Mesendoderm (in vitro differentiated cells): ENCODE measurements at regions not wholly inside any gene's neighbourhood (a gene's known extent, or its start where the extent isn't known, plus 50 kb on each side); places are given as distances from the start of the nearest gene placed in this dataset.
"Not testable (repeated sequence)": the region's sequence is repeated elsewhere in the genome, so short reads cannot be mapped to it uniquely, and the experiment has no call there.

ENCODE experiments used
- DNase-seq: peaks from one replicate; pipeline ENCODE4 v3.0.0; 2013
- H2AK5ac ChIP-seq: 2 replicates; pipeline ENCODE4 v1.6.1; 2013; ENCODE audit warnings: low read length, inconsistent platforms
- H2BK120ac ChIP-seq: 2 replicates; pipeline ENCODE4 v1.6.1; 2013; ENCODE audit warnings: low read depth, mild to moderate bottlenecking, low read length, moderate library complexity, mixed read lengths
- H2BK15ac ChIP-seq: replicated peaks from 2 replicates; pipeline ENCODE4 v1.6.1; 2013; ENCODE audit warnings: low read depth, mild to moderate bottlenecking, moderate library complexity
- H2BK5ac ChIP-seq: 2 replicates; pipeline ENCODE4 v1.6.1; 2013; ENCODE audit warnings: low read length, inconsistent platforms
- H3K18ac ChIP-seq: 2 replicates; pipeline ENCODE4 v1.6.1; 2013; ENCODE audit warnings: mild to moderate bottlenecking, low read length, mixed read lengths
- H3K23ac ChIP-seq: one replicate; pipeline ENCODE4 v1.6.1; 2013; ENCODE audit warnings: low read length
- H3K27ac ChIP-seq: 2 replicates; pipeline ENCODE4 v1.5.1; 2013; ENCODE audit warnings: low read depth, mild to moderate bottlenecking, inconsistent platforms, low read length, moderate library complexity
- H3K27me3 ChIP-seq: 2 replicates; pipeline ENCODE4 v1.6.1; 2013; ENCODE audit warnings: low read length, control low read depth, mild to moderate bottlenecking, inconsistent platforms; ENCODE audit not compliant: insufficient read depth, poor library complexity
- H3K36me3 ChIP-seq: 2 replicates; pipeline ENCODE4 v1.6.1; 2013; ENCODE audit warnings: low read length, inconsistent platforms; ENCODE audit not compliant: control insufficient read depth, insufficient read depth
- H3K4ac ChIP-seq: one replicate; pipeline ENCODE4 v1.6.1; 2013; ENCODE audit warnings: low read depth, mild to moderate bottlenecking, low read length, moderate library complexity
- H3K4me1 ChIP-seq: 2 replicates; pipeline ENCODE4 v1.6.1; 2013; ENCODE audit warnings: low read depth, low read length, inconsistent platforms; ENCODE audit not compliant: control insufficient read depth
- H3K4me2 ChIP-seq: 2 replicates; pipeline ENCODE4 v1.6.1; 2013; ENCODE audit warnings: low read length
- H3K4me3 ChIP-seq: 2 replicates; pipeline ENCODE4 v1.5.1; 2013; ENCODE audit warnings: mild to moderate bottlenecking, low read length
- H3K56ac ChIP-seq: one replicate; pipeline ENCODE4 v1.6.1; 2013; ENCODE audit warnings: low read length
- H3K79me1 ChIP-seq: 2 replicates; pipeline ENCODE4 v1.6.1; 2013; ENCODE audit warnings: low read length, inconsistent platforms
- H3K79me2 ChIP-seq: 2 replicates; pipeline ENCODE4 v1.6.1; 2013; ENCODE audit warnings: mild to moderate bottlenecking, low read length; ENCODE audit not compliant: control insufficient read depth, insufficient read depth
- H3K9ac ChIP-seq: 2 replicates; pipeline ENCODE4 v1.6.1; 2013; ENCODE audit warnings: low read length, inconsistent platforms
- H4K5ac ChIP-seq: one replicate; pipeline ENCODE4 v1.6.1; 2013; ENCODE audit warnings: low read length
- H4K8ac ChIP-seq: one replicate; pipeline ENCODE4 v1.6.1; 2013; ENCODE audit warnings: low read depth, mild to moderate bottlenecking, control low read depth, low read length, moderate library complexity
- WGBS: extraction: QIAGEN DNeasy Blood & Tissue Kit; methylation state at CpG from one replicate; pipeline ENCODE4 v1.1.7; 2013; ENCODE audit warnings: low lambda C conversion rate, missing lambda C conversion rate; ENCODE audit not compliant: insufficient coverage; ENCODE audit errors: extremely low coverage; 5-methylcytosine and 5-hydroxymethylcytosine counted together

GRCh38 chr10:33859319-33860022, 525.0 kb upstream of the NRP1 start:
- H3K27me3 ChIP-seq, result no peaks in the 10 kb centered on the region
- H2BK5ac ChIP-seq, result no peak overlapping the region
- H3K9ac ChIP-seq, result no peak overlapping the region
- no peak overlapping the region for H3K4ac ChIP-seq
- no peak overlapping the region for H3K4me2 ChIP-seq
- H3K79me2 ChIP-seq, result no peaks in the 10 kb centered on the region
- peaks cover 2% of the 10 kb centered on the region for H3K4me1 ChIP-seq
- no peak overlapping the region for H3K23ac ChIP-seq
- H4K8ac ChIP-seq, result no peak overlapping the region
- H3K4me3 ChIP-seq, result no peak overlapping the region
- H2BK120ac ChIP-seq, result no peak overlapping the region
- no peak overlapping the region for H2AK5ac ChIP-seq
- H3K36me3 ChIP-seq, result no peaks in the 10 kb centered on the region
- H4K5ac ChIP-seq, result no peak overlapping the region
- no CpG with 5 or more reads among the region's 6 CpGs for WGBS
- no peak overlapping the region for H2BK15ac ChIP-seq
- H3K18ac ChIP-seq, result no peak overlapping the region
- H3K79me1 ChIP-seq, result no peaks in the 10 kb centered on the region
- H3K27ac ChIP-seq, result no peak overlapping the region
- no peak for DNase-seq
- H3K56ac ChIP-seq, result no peak overlapping the region

DNA sequence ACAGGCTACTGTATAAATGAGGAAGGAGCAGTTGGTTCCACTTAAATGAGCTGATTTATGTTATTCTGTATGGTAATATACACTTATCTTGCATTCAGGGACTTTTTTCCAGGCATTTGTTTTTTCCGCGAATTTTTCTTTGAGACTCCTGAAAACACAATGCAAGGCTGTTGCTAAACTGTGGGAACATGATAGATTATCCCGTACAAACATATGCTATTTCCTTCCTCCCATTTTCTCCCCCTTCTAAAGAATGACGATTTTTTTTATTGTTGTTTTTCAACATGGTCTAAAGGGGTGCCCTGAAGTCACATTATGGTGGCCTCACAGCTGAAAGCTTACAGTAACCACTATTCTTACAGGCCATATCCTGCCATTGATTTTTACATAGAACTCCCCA, 523.9 kb upstream of the NRP1 start:
- no peak overlapping the region for H4K5ac ChIP-seq
- H4K8ac ChIP-seq, result peak overlapping the region; percentile 65
- no peak overlapping the region for H3K4me3 ChIP-seq
- H2BK15ac ChIP-seq, result no peak overlapping the region
- no peaks in the 10 kb centered on the region for H3K36me3 ChIP-seq
- H3K23ac ChIP-seq, result no peak overlapping the region
- H2BK120ac ChIP-seq, result no peak overlapping the region
- no peak overlapping the region for H3K18ac ChIP-seq
- H3K79me2 ChIP-seq, result no peaks in the 10 kb centered on the region
- no peak overlapping the region for H3K4ac ChIP-seq
- no peak overlapping the region for H2AK5ac ChIP-seq
- H3K9ac ChIP-seq, result no peak overlapping the region
- no peak overlapping the region for H2BK5ac ChIP-seq
- no peak overlapping the region for H3K56ac ChIP-seq
- no CpG with 5 or more reads among the region's 4 CpGs for WGBS
- no peaks in the 10 kb centered on the region for H3K79me1 ChIP-seq
- H3K27ac ChIP-seq, result no peak overlapping the region
- H3K27me3 ChIP-seq, result no peaks in the 10 kb centered on the region
- peaks cover under 1% of the 10 kb centered on the region for H3K4me1 ChIP-seq
- DNase-seq, result no peak
- H3K4me2 ChIP-seq, result no peak overlapping the region

DNA sequence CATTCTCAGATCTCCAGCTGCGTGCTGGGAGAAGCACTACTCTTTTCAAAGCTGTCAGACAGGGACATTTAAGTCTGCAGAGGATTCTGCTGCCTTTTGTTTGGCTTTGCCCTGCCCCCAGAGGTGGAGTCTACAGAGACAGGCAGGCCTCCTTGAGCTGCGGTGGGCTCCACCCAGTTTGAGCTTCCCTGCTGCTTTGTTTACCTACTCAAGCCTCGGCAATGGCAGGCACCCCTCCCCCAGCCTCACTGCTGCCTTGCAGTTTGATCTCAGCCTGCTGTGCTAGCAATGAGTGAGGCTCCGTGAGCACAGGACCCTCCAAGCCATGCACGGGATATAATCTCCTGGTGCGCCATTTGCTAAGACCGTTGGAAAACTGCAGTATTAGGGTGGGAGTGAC, 518.8 kb upstream of the NRP1 start:
- H3K4me1 ChIP-seq, H3K27me3 ChIP-seq, H3K23ac ChIP-seq, H3K9ac ChIP-seq, H2BK5ac ChIP-seq, H3K56ac ChIP-seq, H3K4me2 ChIP-seq, DNase-seq, H3K18ac ChIP-seq, H3K36me3 ChIP-seq, H3K4me3 ChIP-seq, H2BK120ac ChIP-seq, H3K79me1 ChIP-seq, H4K5ac ChIP-seq, H3K79me2 ChIP-seq, H2AK5ac ChIP-seq, H4K8ac ChIP-seq, H3K27ac ChIP-seq, H3K4ac ChIP-seq, H2BK15ac ChIP-seq: not testable (repeated sequence)
- WGBS, result no CpG with 5 or more reads among the region's 7 CpGs

DNA sequence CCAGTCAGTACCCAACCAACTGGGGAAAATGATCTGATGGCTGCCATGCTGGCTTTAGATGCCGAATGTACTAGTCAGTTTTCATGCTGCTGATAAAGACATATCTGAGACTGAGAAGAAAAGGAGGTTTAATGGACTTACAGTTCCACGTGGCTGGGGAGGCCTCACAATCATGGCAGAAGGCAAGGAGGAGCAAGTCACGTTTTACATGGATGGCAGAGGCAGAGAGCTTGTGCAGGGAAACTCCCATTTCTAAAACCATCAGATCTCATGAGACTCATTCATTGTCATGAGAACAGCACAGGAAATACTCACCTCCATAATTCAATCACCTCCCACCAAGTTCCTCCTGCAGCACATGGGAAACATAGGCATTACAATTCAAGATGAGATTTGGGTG, 508.9 kb upstream of the NRP1 start:
- H3K27ac ChIP-seq, result no peak overlapping the region
- H3K79me2 ChIP-seq, result no peaks in the 10 kb centered on the region
- no peak overlapping the region for H3K18ac ChIP-seq
- no peaks in the 10 kb centered on the region for H3K36me3 ChIP-seq
- no peaks in the 10 kb centered on the region for H3K79me1 ChIP-seq
- no peak overlapping the region for H2BK5ac ChIP-seq
- no peak overlapping the region for H3K23ac ChIP-seq
- H2BK120ac ChIP-seq, result no peak overlapping the region
- no peak overlapping the region for H3K9ac ChIP-seq
- H3K27me3 ChIP-seq, result no peaks in the 10 kb centered on the region
- no peak overlapping the region for H3K4ac ChIP-seq
- DNase-seq, result no peak
- H4K8ac ChIP-seq, result no peak overlapping the region
- no peak overlapping the region for H2BK15ac ChIP-seq
- H3K4me1 ChIP-seq, result no peaks in the 10 kb centered on the region
- WGBS, result no CpG with 5 or more reads among the region's 3 CpGs
- H3K4me2 ChIP-seq, result no peak overlapping the region
- H4K5ac ChIP-seq, result no peak overlapping the region
- H3K4me3 ChIP-seq, result no peak overlapping the region
- H2AK5ac ChIP-seq, result no peak overlapping the region
- H3K56ac ChIP-seq, result no peak overlapping the region

DNA sequence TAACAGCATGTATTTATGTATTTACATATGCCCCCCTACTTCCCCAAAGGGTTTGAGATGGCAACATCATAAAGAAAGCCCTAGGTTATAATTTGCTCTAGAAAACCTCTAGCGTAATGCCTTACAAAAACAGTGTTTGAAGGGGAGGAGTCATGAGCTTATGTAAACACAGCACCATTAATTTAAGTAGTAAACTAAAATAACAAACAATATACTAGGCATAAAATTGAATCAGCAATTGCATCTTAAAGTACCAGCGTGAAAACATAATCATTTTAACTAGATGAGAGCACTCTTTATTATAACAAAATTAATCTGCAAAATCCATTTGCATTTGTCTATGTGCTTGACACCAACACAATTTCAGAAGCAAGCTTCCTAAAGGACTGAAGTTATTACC, 507.2 kb upstream of the NRP1 start:
- H3K4ac ChIP-seq, result no peak overlapping the region
- no peak overlapping the region for H3K56ac ChIP-seq
- H4K5ac ChIP-seq, result no peak overlapping the region
- no peak overlapping the region for H3K9ac ChIP-seq
- no peaks in the 10 kb centered on the region for H3K79me2 ChIP-seq
- no peak overlapping the region for H2AK5ac ChIP-seq
- DNase-seq, result no peak
- H3K4me1 ChIP-seq, result no peaks in the 10 kb centered on the region
- H3K4me2 ChIP-seq, result no peak overlapping the region
- no peak overlapping the region for H3K4me3 ChIP-seq
- no peaks in the 10 kb centered on the region for H3K27me3 ChIP-seq
- H2BK5ac ChIP-seq, result no peak overlapping the region
- H2BK15ac ChIP-seq, result no peak overlapping the region
- no peak overlapping the region for H3K18ac ChIP-seq
- no peak overlapping the region for H2BK120ac ChIP-seq
- no peak overlapping the region for H3K27ac ChIP-seq
- no peaks in the 10 kb centered on the region for H3K36me3 ChIP-seq
- WGBS, result no CpG with 5 or more reads among the region's 2 CpGs
- no peak overlapping the region for H4K8ac ChIP-seq
- H3K23ac ChIP-seq, result no peak overlapping the region
- H3K79me1 ChIP-seq, result no peaks in the 10 kb centered on the region

DNA sequence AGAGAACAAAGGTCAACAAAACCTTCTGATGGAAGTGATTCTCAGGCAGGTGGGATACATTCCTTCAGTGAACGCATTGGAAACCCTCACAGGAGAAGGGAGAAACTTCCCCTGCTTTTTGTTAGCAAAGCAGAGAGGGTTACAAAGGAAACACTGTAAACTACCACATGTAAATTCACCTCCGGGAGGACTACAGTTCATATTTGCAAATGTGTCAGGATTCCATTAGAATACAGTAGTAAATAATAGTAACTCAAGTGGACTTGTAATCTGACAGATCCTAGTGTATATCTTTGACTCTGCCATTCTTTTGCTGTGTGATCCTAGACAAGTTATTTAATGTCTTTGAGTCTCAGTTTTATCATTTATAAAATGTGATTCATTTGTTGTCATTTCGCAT, 504.3 kb upstream of the NRP1 start:
- no peak for DNase-seq
- H3K4ac ChIP-seq, result no peak overlapping the region
- no peak overlapping the region for H4K8ac ChIP-seq
- H2AK5ac ChIP-seq, result no peak overlapping the region
- no peak overlapping the region for H3K23ac ChIP-seq
- no peaks in the 10 kb centered on the region for H3K27me3 ChIP-seq
- H3K4me2 ChIP-seq, result no peak overlapping the region
- no peak overlapping the region for H3K4me3 ChIP-seq
- H3K56ac ChIP-seq, result no peak overlapping the region
- H2BK5ac ChIP-seq, result no peak overlapping the region
- H3K79me2 ChIP-seq, result no peaks in the 10 kb centered on the region
- H3K18ac ChIP-seq, result no peak overlapping the region
- no peak overlapping the region for H3K27ac ChIP-seq
- no peak overlapping the region for H2BK120ac ChIP-seq
- no peaks in the 10 kb centered on the region for H3K79me1 ChIP-seq
- no peaks in the 10 kb centered on the region for H3K36me3 ChIP-seq
- H2BK15ac ChIP-seq, result no peak overlapping the region
- no CpG with 5 or more reads among the region's 3 CpGs for WGBS
- no peaks in the 10 kb centered on the region for H3K4me1 ChIP-seq
- H4K5ac ChIP-seq, result no peak overlapping the region
- no peak overlapping the region for H3K9ac ChIP-seq
